ENCODE measurements at regions not wholly inside any gene's neighbourhood (a gene's known extent, or its start where the extent isn't known, plus 50 kb on each side); places are given as distances from the start of the nearest gene placed in this dataset.

DNA sequence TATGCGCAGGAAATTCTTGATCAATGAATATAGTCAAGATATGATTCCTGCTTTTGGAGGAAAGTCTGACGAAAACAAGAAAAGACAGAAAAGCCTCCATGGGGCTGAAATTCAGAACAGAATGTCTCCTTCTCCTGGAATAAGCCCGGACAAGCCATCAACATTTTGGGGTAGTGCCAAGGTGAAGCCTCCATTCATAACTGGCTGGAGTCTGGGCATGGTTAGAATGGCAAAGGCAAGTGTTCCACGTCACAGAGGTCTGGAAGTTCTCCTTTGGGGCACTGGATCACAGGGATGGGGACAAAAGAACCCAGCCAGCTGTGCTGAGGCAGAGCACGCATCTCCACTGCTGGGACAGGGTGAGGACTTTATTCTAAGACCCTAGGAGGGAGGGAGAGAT is 505.7 kb downstream of the CMPK2 start:
- H3K4me3 ChIP-seq (ENCODE audit: control insufficient read depth, low read depth, low read length), result no peak overlapping the region
- TF ChIP-seq, protein P1, sequence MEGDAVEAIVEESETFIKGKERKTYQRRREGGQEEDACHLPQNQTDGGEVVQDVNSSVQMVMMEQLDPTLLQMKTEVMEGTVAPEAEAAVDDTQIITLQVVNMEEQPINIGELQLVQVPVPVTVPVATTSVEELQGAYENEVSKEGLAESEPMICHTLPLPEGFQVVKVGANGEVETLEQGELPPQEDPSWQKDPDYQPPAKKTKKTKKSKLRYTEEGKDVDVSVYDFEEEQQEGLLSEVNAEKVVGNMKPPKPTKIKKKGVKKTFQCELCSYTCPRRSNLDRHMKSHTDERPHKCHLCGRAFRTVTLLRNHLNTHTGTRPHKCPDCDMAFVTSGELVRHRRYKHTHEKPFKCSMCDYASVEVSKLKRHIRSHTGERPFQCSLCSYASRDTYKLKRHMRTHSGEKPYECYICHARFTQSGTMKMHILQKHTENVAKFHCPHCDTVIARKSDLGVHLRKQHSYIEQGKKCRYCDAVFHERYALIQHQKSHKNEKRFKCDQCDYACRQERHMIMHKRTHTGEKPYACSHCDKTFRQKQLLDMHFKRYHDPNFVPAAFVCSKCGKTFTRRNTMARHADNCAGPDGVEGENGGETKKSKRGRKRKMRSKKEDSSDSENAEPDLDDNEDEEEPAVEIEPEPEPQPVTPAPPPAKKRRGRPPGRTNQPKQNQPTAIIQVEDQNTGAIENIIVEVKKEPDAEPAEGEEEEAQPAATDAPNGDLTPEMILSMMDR (conservative IDR thresholded peaks at IDR 0.05; ENCODE audit: control insufficient read depth, insufficient read depth, low read depth, low read length), result no peak
- DNase-seq (ENCODE audit: low read depth), result no peak

DNA sequence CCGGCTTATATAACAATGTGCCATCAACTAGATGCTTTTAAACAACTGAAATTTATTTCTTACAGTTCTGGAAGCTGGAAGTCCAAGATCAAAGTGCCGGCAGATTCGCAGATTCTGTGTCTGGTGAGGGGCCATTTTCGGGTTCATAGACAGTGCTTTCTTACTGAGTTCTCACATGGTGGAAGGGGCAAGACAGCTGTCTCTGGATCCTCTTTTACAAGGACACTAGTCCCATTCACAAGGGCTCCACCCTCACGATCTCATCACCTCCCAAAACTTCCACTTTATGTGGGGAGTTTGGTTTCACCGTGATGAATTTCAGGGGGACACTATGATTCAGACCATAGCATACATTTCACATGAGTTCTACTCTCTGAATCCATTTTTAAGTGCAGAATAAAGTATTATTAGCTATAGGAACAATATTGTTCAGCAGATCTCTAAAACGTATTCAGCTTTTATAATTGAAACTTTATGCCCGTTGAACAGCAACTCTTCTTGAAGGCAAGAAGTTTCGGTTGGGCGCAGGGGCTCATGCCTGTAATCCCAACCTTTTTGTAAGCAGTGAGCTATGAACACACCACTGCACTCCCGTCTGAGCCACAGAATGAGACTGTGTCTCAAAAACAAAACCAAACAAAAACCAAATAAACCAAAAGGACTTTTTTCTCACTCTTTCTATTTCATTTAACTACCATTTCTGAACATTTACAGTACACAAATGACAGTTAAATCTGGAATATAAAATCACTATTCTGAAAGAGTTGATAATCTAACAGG is 502.8 kb downstream of the CMPK2 start:
- H3K4me3 ChIP-seq (ENCODE audit: control insufficient read depth, low read depth, low read length), result no peak overlapping the region
- TF ChIP-seq, protein P1 (conservative IDR thresholded peaks at IDR 0.05; ENCODE audit: control insufficient read depth, insufficient read depth, low read depth, low read length), result no peak
- no peak for DNase-seq (ENCODE audit: low read depth)

DNA sequence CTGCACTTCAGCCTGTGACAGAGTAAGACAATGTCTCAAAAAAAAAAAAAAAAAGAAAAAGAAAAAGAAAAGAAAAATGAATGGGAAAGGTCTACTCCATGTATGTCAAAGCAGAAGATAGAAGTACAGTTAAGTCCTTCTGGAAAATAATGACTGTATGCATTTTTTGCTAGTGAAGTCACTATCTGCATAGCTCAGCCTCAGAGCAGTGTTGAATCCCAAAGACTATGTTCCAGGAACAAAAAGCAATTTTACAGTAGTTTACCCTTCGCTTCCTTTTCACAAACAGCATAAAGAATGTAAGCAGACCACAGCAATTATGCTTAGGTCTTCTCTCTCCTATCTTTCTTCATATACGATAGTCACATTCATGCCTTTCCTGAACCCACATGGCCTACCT is 497.4 kb downstream of the CMPK2 start:
- no peak for DNase-seq (ENCODE audit: low read depth)
- H3K4me3 ChIP-seq (ENCODE audit: control insufficient read depth, low read depth, low read length), result no peak overlapping the region
- TF ChIP-seq, protein P1 (conservative IDR thresholded peaks at IDR 0.05; ENCODE audit: control insufficient read depth, insufficient read depth, low read depth, low read length), result no peak

DNA sequence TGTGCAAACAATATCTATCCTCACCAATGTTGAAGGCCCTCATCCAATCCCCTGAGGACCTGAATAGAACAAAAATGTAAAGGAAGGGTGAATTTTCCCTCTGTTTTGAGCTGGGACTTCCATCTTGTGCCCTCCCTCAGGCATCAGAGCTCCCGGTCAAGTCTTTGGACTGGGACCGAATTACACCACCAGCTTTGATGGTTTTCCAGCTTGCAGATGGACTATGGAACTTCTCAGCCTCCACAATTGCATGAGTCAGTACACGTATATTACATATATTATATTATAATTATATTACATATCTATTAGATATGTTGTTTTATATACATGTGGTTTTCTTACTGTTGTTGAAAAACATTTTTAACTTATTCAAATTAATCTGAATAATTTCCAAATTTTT is 496.4 kb downstream of the CMPK2 start:
- no peak overlapping the region for H3K4me3 ChIP-seq (ENCODE audit: control insufficient read depth, low read depth, low read length)
- no peak for DNase-seq (ENCODE audit: low read depth)
- TF ChIP-seq, protein P1 (conservative IDR thresholded peaks at IDR 0.05; ENCODE audit: control insufficient read depth, insufficient read depth, low read depth, low read length), result no peak

DNA sequence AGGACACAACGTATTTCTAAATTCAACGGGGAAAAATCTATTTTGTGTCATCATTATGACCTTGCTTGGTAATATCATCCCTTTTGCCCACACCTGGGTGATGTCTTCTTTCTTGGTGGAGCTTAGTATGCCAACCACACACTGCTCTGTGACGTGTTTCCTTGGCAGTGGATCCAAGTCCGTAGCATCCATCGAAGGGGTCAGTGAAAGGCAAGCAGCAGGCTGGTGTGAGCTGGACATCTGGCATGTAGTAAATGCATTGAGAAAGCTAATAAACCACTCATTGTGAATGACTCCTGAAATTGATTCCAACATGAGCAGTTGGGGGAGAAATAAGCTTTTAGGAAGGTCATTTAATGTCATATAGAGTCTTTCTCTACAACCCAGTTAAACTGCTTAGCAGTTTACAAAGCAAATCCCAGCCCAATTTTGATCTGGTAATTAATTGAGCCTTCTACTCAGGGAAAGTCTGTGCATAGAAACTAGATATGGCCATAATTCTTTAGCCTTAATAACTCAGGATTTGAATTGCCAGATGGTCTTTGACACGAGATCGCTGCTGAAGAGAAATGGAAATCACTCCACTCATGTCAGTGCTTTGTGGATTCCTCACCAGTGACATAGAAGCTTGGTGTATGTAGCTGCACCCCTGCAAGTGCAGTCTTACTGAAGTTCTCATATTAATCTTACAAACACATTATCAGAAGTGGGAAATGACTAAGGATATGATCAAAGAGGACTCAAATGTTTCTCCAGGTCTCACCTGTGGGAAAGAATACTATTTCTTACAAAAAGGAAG is 494.8 kb downstream of the CMPK2 start:
- DNase-seq (ENCODE audit: low read depth), result no peak
- TF ChIP-seq, protein P1 (conservative IDR thresholded peaks at IDR 0.05; ENCODE audit: control insufficient read depth, insufficient read depth, low read depth, low read length), result no peak

DNA sequence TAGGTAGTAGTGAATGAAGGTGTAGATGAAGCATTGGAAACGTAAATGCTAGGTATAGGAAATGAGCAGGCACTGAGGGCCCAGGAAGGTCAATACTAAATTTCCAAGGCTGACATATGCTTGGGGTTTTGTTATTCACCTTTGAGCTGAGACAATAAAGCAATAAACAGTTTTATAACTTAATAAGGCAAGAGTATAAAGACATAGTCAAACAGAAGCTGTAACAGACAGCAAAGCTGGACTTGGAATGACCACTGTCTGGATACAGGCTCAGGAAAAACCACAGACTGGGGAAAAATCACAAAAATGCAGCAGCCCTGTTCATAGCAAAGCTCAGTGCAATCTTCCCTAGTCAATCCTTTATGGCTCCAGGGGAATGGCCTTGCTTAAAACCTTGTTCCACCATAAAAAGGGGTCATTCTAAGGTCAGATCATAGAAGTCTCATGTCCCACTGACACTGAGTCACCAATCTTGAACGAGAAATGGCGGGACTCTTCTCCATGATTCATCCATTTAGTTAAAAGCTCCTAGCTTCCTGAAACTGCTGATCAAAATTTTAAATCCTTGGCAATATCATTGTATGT is 493.3 kb downstream of the CMPK2 start:
- no peak overlapping the region for H3K4me3 ChIP-seq (ENCODE audit: control insufficient read depth, low read depth, low read length)
- peak; percentile 2 for DNase-seq (ENCODE audit: low read depth)
- TF ChIP-seq, protein P1 (conservative IDR thresholded peaks at IDR 0.05; ENCODE audit: control insufficient read depth, insufficient read depth, low read depth, low read length), result no peak

More for the DNA sequence above, 494.8 kb downstream of the CMPK2 start:
- no peak overlapping the region for H3K4me3 ChIP-seq (ENCODE audit: control insufficient read depth, low read depth, low read length)
